ENCODE measurements at regions not wholly inside any gene's neighbourhood (a gene's known extent, or its start where the extent isn't known, plus 50 kb on each side); places are given as distances from the start of the nearest gene placed in this dataset.
"Not testable (repeated sequence)": the region's sequence is repeated elsewhere in the genome, so short reads cannot be mapped to it uniquely, and the experiment has no call there.

GRCh38 chr4:12409507-12410190 is 981.0 kb upstream of the HS3ST1 start:
- Mint-ChIP-seq H3K36me3 (ENCODE audit: low read depth) (no peaks in the 10 kb centered on the region), H3K27me3 (no peaks in the 10 kb centered on the region), H3K27ac (no peak overlapping the region), H3K4me3 (no peak overlapping the region), H3K9me3 (peaks cover 12% of the 10 kb centered on the region), H3K4me1 (ENCODE audit: low read depth) (no peaks in the 10 kb centered on the region)

- Mint-ChIP-seq H3K4me1 (ENCODE audit: low read depth) (no peaks in the 10 kb centered on the region), H3K27me3 (no peaks in the 10 kb centered on the region), H3K9me3 (peaks cover 12% of the 10 kb centered on the region), H3K4me3 (no peak overlapping the region), H3K36me3 (ENCODE audit: low read depth) (no peaks in the 10 kb centered on the region), H3K27ac (no peak overlapping the region)
Observed at GRCh38 chr4:12408364-12408763, 979.7 kb upstream of the HS3ST1 start.

- Mint-ChIP-seq H3K36me3 (ENCODE audit: low read depth) (no peaks in the 10 kb centered on the region), H3K4me1 (ENCODE audit: low read depth) (no peaks in the 10 kb centered on the region), H3K4me3 (no peak overlapping the region), H3K9me3 (peaks cover 6% of the 10 kb centered on the region), H3K27ac (no peak overlapping the region), H3K27me3 (no peaks in the 10 kb centered on the region)
Observed at GRCh38 chr4:12403175-12403574, 974.5 kb upstream of the HS3ST1 start.

- no peaks in the 10 kb centered on the region for H3K4me1 Mint-ChIP-seq (ENCODE audit: low read depth)
- no peaks in the 10 kb centered on the region for H3K27me3 Mint-ChIP-seq
- H3K36me3 Mint-ChIP-seq (ENCODE audit: low read depth), result no peaks in the 10 kb centered on the region
- no peak overlapping the region for H3K4me3 Mint-ChIP-seq
- H3K27ac Mint-ChIP-seq, result no peak overlapping the region
- H3K9me3 Mint-ChIP-seq, result peaks cover 4% of the 10 kb centered on the region
Observed at GRCh38 chr4:12399781-12400180, 971.1 kb upstream of the HS3ST1 start.

- H3K36me3 Mint-ChIP-seq (ENCODE audit: low read depth), result no peaks in the 10 kb centered on the region
- peaks cover 7% of the 10 kb centered on the region for H3K9me3 Mint-ChIP-seq
- H3K27ac Mint-ChIP-seq, result no peak overlapping the region
- no peak overlapping the region for H3K4me3 Mint-ChIP-seq
- no peaks in the 10 kb centered on the region for H3K4me1 Mint-ChIP-seq (ENCODE audit: low read depth)
- H3K27me3 Mint-ChIP-seq, result no peaks in the 10 kb centered on the region
Observed at GRCh38 chr4:12393631-12394262, 965.1 kb upstream of the HS3ST1 start.

- Mint-ChIP-seq H3K27me3 (no peaks in the 10 kb centered on the region), H3K27ac (no peak overlapping the region)
Observed at GRCh38 chr4:12389604-12390003, 960.9 kb upstream of the HS3ST1 start.

GRCh38 chr4:12382567-12382966 is 953.9 kb upstream of the HS3ST1 start:
- Mint-ChIP-seq H3K9me3 (peaks cover 10% of the 10 kb centered on the region), H3K36me3 (ENCODE audit: low read depth) (no peaks in the 10 kb centered on the region), H3K4me3 (no peak overlapping the region), H3K4me1 (ENCODE audit: low read depth) (no peaks in the 10 kb centered on the region), H3K27me3 (no peaks in the 10 kb centered on the region), H3K27ac (no peak overlapping the region)

More at GRCh38 chr4:12389604-12390003, 960.9 kb upstream of the HS3ST1 start:
- no peaks in the 10 kb centered on the region for H3K4me1 Mint-ChIP-seq (ENCODE audit: low read depth)
- H3K9me3 Mint-ChIP-seq, result peaks cover 11% of the 10 kb centered on the region
- H3K36me3 Mint-ChIP-seq (ENCODE audit: low read depth), result no peaks in the 10 kb centered on the region
- no peak overlapping the region for H3K4me3 Mint-ChIP-seq

GRCh38 chr4:12379191-12379590 is 950.5 kb upstream of the HS3ST1 start:
- Mint-ChIP-seq H3K4me1 (ENCODE audit: low read depth) (no peaks in the 10 kb centered on the region), H3K9me3 (peaks cover 6% of the 10 kb centered on the region), H3K27ac (no peak overlapping the region), H3K4me3 (no peak overlapping the region), H3K27me3 (no peaks in the 10 kb centered on the region), H3K36me3 (ENCODE audit: low read depth) (no peaks in the 10 kb centered on the region)

- Mint-ChIP-seq H3K27me3 (no peaks in the 10 kb centered on the region), H3K9me3 (no peaks in the 10 kb centered on the region), H3K4me1 (ENCODE audit: low read depth) (no peaks in the 10 kb centered on the region), H3K36me3 (ENCODE audit: low read depth) (no peaks in the 10 kb centered on the region), H3K4me3 (no peak overlapping the region), H3K27ac (no peak overlapping the region)
Observed at GRCh38 chr4:12375805-12376204, 947.1 kb upstream of the HS3ST1 start.

GRCh38 chr4:12365869-12366268 is 937.2 kb upstream of the HS3ST1 start:
- not testable (repeated sequence) for H3K4me1 Mint-ChIP-seq (ENCODE audit: low read depth); H3K27ac Mint-ChIP-seq

GRCh38 chr4:12360391-12360790 is 931.7 kb upstream of the HS3ST1 start:
- Mint-ChIP-seq H3K4me1 (ENCODE audit: low read depth) (no peaks in the 10 kb centered on the region), H3K27me3 (no peaks in the 10 kb centered on the region), H3K4me3 (no peak overlapping the region), H3K27ac (no peak overlapping the region), H3K9me3 (peaks cover 19% of the 10 kb centered on the region), H3K36me3 (ENCODE audit: low read depth) (no peaks in the 10 kb centered on the region)

More at GRCh38 chr4:12365869-12366268, 937.2 kb upstream of the HS3ST1 start:
- H3K36me3 Mint-ChIP-seq (ENCODE audit: low read depth); H3K4me3 Mint-ChIP-seq; H3K9me3 Mint-ChIP-seq; H3K27me3 Mint-ChIP-seq: not testable (repeated sequence)

- H3K27ac Mint-ChIP-seq, result no peak overlapping the region
- peaks cover 13% of the 10 kb centered on the region for H3K9me3 Mint-ChIP-seq
- no peaks in the 10 kb centered on the region for H3K27me3 Mint-ChIP-seq
- H3K4me1 Mint-ChIP-seq (ENCODE audit: low read depth), result no peaks in the 10 kb centered on the region
- no peaks in the 10 kb centered on the region for H3K36me3 Mint-ChIP-seq (ENCODE audit: low read depth)
- H3K4me3 Mint-ChIP-seq, result no peak overlapping the region
Observed at GRCh38 chr4:12359420-12359819, 930.7 kb upstream of the HS3ST1 start.

GRCh38 chr4:12333083-12333482 is 904.4 kb upstream of the HS3ST1 start:
- not testable (repeated sequence) for H3K27me3 Mint-ChIP-seq; H3K4me1 Mint-ChIP-seq (ENCODE audit: low read depth); H3K4me3 Mint-ChIP-seq; H3K27ac Mint-ChIP-seq; H3K36me3 Mint-ChIP-seq (ENCODE audit: low read depth)
- peaks cover 16% of the 10 kb centered on the region for H3K9me3 Mint-ChIP-seq

- Mint-ChIP-seq H3K4me3 (no peak overlapping the region), H3K4me1 (ENCODE audit: low read depth) (no peaks in the 10 kb centered on the region), H3K27ac (no peak overlapping the region), H3K36me3 (ENCODE audit: low read depth) (no peaks in the 10 kb centered on the region), H3K9me3 (peaks cover 6% of the 10 kb centered on the region), H3K27me3 (no peaks in the 10 kb centered on the region)
Observed at GRCh38 chr4:12324965-12325364, 896.3 kb upstream of the HS3ST1 start.

- peaks cover 3% of the 10 kb centered on the region for H3K9me3 Mint-ChIP-seq
- H3K4me1 Mint-ChIP-seq (ENCODE audit: low read depth), result no peaks in the 10 kb centered on the region
- no peak overlapping the region for H3K4me3 Mint-ChIP-seq
- H3K27me3 Mint-ChIP-seq, result no peaks in the 10 kb centered on the region
- no peaks in the 10 kb centered on the region for H3K36me3 Mint-ChIP-seq (ENCODE audit: low read depth)
- no peak overlapping the region for H3K27ac Mint-ChIP-seq
Observed at GRCh38 chr4:12319765-12320164, 891.1 kb upstream of the HS3ST1 start.

GRCh38 chr4:12304905-12305304 is 876.2 kb upstream of the HS3ST1 start:
- Mint-ChIP-seq H3K4me3 (no peak overlapping the region), H3K27me3 (no peaks in the 10 kb centered on the region), H3K4me1 (ENCODE audit: low read depth) (no peaks in the 10 kb centered on the region), H3K9me3 (peaks cover 23% of the 10 kb centered on the region), H3K36me3 (ENCODE audit: low read depth) (no peaks in the 10 kb centered on the region), H3K27ac (no peak overlapping the region)

All from stimulated activated naive CD8-positive, alpha-beta T cell treated with anti-CD3 and anti-CD28 coated beads, Interleukin-15, Interleukin-2, amounts not matched to agents 100 ng/mL and 50 ng/mL, for 24 hours (primary cell).